Nephron progenitor cell (in vitro differentiated cells): ENCODE measurements at regions not wholly inside any gene's neighbourhood (a gene's known extent, or its start where the extent isn't known, plus 50 kb on each side); places are given as distances from the start of the nearest gene placed in this dataset.
"Not testable (repeated sequence)": the region's sequence is repeated elsewhere in the genome, so short reads cannot be mapped to it uniquely, and the experiment has no call there.

Experiments
- DNase-seq: peaks from one replicate; pipeline ENCODE4 v3.0.0; 2021
- H3K27ac Mint-ChIP-seq: 2 replicates; pipeline ENCODE4 v1.8.0; 2021; ENCODE audit warnings: mild to moderate bottlenecking, moderate library complexity, mixed read lengths
- H3K27me3 Mint-ChIP-seq: 2 replicates; pipeline ENCODE4 v1.8.0; 2021; ENCODE audit warnings: mild to moderate bottlenecking, low read depth, mixed read lengths; ENCODE audit not compliant: poor library complexity
- H3K36me3 Mint-ChIP-seq: 2 replicates; pipeline ENCODE4 v1.8.0; 2021; ENCODE audit warnings: low read depth, mixed read lengths
- H3K4me1 Mint-ChIP-seq: 2 replicates; pipeline ENCODE4 v1.8.0; 2021; ENCODE audit warnings: mixed read lengths
- H3K4me3 Mint-ChIP-seq: 2 replicates; pipeline ENCODE4 v1.8.0; 2021; ENCODE audit warnings: mild to moderate bottlenecking, moderate library complexity, mixed read lengths
- H3K9me3 Mint-ChIP-seq: 2 replicates; pipeline ENCODE4 v1.8.0; 2021; ENCODE audit warnings: mild to moderate bottlenecking, moderate library complexity, mixed read lengths
- TF ChIP-seq, protein P1 (sequence below): fragments of 200-600 bp; sonication (generic); IDR thresholded peaks from 2 replicates; pipeline ENCODE4 v1.5.0; 2021; ENCODE audit warnings: antibody characterized with exemption

DNA sequence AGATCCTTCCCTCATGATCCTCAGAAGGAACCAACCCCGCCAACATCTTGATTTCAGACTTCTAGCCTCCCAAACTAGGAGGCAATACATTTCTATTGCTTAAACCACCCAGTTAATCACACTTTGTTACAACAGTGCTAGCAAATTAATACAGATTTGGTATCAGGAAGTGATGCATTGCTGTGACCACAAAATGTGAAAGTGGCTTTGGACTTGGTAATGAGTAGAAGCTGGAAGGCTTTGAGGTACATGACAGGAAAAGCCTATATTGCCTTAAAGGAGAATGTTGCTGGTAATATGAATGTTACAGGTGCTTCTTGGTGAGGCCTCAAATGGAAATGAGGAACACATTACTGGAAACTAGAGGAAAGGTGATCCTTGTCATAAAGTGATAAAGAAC is 260.3 kb downstream of the SATB2 start:
- Mint-ChIP-seq H3K27me3 (no peaks in the 10 kb centered on the region), H3K36me3 (no peaks in the 10 kb centered on the region), H3K27ac (no peak overlapping the region), H3K9me3 (no peaks in the 10 kb centered on the region), H3K4me1 (peaks cover 22% of the 10 kb centered on the region), H3K4me3 (no peak overlapping the region)
- TF ChIP-seq, protein P1, sequence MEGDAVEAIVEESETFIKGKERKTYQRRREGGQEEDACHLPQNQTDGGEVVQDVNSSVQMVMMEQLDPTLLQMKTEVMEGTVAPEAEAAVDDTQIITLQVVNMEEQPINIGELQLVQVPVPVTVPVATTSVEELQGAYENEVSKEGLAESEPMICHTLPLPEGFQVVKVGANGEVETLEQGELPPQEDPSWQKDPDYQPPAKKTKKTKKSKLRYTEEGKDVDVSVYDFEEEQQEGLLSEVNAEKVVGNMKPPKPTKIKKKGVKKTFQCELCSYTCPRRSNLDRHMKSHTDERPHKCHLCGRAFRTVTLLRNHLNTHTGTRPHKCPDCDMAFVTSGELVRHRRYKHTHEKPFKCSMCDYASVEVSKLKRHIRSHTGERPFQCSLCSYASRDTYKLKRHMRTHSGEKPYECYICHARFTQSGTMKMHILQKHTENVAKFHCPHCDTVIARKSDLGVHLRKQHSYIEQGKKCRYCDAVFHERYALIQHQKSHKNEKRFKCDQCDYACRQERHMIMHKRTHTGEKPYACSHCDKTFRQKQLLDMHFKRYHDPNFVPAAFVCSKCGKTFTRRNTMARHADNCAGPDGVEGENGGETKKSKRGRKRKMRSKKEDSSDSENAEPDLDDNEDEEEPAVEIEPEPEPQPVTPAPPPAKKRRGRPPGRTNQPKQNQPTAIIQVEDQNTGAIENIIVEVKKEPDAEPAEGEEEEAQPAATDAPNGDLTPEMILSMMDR: no peak
- DNase-seq: no peak

DNA sequence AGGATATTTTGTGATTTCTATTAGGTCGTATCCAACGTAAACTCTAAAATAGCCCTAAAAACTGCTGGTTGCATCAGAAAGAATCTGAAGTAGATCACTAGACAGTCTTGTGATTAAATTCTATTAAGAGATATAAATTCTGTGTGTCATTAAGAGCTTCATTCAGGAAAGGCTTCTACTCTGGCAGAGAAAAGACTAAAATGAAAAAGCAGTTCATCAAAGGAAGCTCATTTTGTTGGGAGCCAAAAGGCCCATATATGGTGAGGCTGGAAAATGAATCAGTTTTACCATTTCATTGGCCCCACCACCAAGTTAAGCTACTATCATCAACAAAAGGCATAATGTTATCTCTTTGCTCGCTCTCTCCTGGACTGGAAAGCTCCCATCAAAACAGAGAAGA is 261.1 kb downstream of the SATB2 start:
- no peaks in the 10 kb centered on the region for H3K36me3 Mint-ChIP-seq
- H3K4me3 Mint-ChIP-seq: no peak overlapping the region
- no peak for DNase-seq
- no peak overlapping the region for H3K27ac Mint-ChIP-seq
- no peaks in the 10 kb centered on the region for H3K9me3 Mint-ChIP-seq
- peaks cover 25% of the 10 kb centered on the region for H3K4me1 Mint-ChIP-seq
- TF ChIP-seq, protein P1: no peak
- H3K27me3 Mint-ChIP-seq: no peaks in the 10 kb centered on the region

DNA sequence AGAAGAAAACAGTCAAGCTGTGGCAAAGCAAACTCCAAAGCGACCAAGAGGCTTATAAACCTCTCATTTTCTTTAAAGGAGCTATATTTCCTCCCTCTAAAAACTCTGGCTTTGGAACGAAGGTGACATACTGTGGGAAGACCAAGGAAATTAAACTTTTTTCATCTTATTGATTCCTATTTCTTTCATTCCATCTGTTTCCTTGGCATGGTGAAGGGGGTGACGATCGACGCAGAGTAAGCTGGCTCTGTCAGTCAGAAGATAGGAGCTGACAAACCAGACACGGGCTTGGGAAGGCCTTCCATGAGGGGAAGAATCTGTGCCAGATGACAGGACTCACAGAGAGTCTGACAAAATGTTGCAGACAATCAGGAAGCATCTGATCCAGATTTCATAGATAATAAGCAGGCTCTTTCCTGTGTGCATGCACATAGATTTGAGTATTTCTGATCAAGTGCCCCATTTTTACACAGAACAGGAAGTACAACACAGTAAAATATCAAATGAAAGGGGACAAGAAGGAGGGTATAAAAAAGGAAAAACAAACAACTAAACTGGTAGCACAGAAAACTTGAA is 261.7 kb downstream of the SATB2 start:
- Mint-ChIP-seq H3K36me3 (no peaks in the 10 kb centered on the region), H3K27me3 (no peaks in the 10 kb centered on the region), H3K9me3 (no peaks in the 10 kb centered on the region), H3K27ac (peak overlapping the region; percentile 47), H3K4me3 (no peak overlapping the region), H3K4me1 (peaks cover 31% of the 10 kb centered on the region)
- TF ChIP-seq, protein P1: no peak
- DNase-seq: no peak

DNA sequence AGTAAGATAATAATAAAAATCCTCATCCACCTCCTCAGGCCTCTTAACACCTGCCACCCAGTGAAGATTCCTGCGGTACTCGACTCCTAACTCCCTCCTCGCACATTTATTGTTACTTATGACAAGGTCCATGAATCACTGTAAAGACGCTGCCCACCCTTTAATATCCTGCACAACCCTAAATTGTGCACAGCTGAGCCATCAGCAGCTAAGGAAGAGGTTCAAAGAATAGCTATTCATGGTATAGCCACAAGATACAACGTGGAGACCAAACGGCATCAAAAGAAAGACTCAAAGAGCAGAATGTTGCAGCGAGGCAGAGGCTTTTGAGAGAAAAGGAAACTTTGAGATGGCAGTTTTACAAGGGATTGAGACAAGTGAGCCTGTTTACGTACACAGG is 266.3 kb downstream of the SATB2 start:
- Mint-ChIP-seq H3K4me1 (peaks cover 50% of the 10 kb centered on the region), H3K27ac (no peak overlapping the region), H3K27me3 (no peaks in the 10 kb centered on the region), H3K4me3 (no peak overlapping the region), H3K36me3 (no peaks in the 10 kb centered on the region), H3K9me3 (no peaks in the 10 kb centered on the region)
- TF ChIP-seq, protein P1: no peak
- DNase-seq: no peak

DNA sequence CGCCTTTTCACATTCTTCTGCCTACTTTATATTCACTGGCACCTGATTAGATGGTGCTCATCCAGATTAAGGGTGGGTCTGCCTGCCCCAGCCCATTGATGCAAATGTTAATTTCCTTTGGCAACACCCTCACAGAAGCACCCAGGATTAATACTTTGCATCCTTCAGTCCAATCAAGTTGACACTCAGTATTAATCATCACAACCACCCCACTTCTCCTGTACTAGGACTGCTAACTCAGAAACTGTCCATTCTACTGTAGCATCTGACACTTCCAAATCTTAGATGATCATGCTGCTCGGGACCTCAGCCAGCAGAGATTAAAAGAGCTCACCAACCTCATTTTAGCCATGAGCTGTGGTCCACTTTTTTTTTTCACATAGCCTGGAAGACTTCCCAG is 268.5 kb downstream of the SATB2 start:
- Mint-ChIP-seq H3K9me3 (no peaks in the 10 kb centered on the region), H3K27me3 (no peaks in the 10 kb centered on the region), H3K27ac (no peak overlapping the region), H3K4me3 (no peak overlapping the region), H3K36me3 (no peaks in the 10 kb centered on the region), H3K4me1 (peaks cover 39% of the 10 kb centered on the region)
- no peak for DNase-seq
- TF ChIP-seq, protein P1: no peak

DNA sequence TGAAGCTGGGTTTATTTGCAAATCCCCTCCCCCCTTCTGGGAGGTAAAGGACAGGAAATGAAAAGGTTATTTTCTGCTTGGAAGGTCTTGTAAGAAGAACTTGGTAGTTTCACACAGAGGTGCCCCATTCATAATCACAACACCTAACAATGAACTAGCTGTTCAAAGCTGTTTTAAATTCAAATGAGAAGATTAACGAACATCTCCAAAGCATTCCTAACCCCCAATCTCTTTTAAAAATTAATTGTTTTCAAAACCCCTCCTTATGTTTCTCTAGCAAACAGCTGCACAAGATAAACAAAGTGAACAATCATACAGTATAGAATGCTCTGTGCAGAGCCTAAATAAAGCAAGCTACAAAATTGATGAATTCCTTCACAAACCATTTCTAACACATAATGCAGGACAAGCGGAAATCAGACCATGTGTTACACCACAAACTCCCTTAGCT is 271.4 kb downstream of the SATB2 start:
- DNase-seq: no peak
- TF ChIP-seq, protein P1: no peak
- H3K4me1 Mint-ChIP-seq: peaks cover 32% of the 10 kb centered on the region
- H3K27ac Mint-ChIP-seq: no peak overlapping the region
- no peaks in the 10 kb centered on the region for H3K27me3 Mint-ChIP-seq
- H3K36me3 Mint-ChIP-seq: no peaks in the 10 kb centered on the region
- no peak overlapping the region for H3K4me3 Mint-ChIP-seq
- H3K9me3 Mint-ChIP-seq: no peaks in the 10 kb centered on the region

DNA sequence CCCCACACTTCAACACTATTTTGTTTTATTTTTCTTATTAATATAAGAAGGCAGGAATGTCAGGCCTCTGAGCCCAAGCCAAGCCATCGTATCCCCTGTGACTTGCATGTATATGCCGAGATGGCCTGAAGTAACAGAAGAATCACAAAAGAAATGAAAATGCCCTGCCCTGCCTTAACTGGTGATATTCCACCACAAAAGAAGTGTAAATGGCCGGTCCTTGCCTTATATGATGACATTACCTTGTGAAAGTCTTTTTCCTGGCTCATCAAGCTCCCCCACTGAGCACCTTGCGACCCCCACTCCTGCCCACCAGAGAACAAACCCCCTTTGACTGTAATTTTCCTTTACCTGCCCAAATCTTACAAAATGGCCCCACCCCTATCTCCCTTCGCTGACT is 272.6 kb downstream of the SATB2 start:
- DNase-seq, H3K4me3 Mint-ChIP-seq, H3K27ac Mint-ChIP-seq, H3K9me3 Mint-ChIP-seq, H3K27me3 Mint-ChIP-seq, H3K36me3 Mint-ChIP-seq: not testable (repeated sequence)
- peaks cover 22% of the 10 kb centered on the region for H3K4me1 Mint-ChIP-seq
